ENCODE measurements at regions not wholly inside any gene's neighbourhood (a gene's known extent, or its start where the extent isn't known, plus 50 kb on each side); places are given as distances from the start of the nearest gene placed in this dataset.

GRCh38 chr18:75714766-75715165 lies 287.3 kb upstream of the SMIM21 start:
- TF ChIP-seq YY1 (IDR thresholded peaks at IDR 0.05; ENCODE audit: borderline replicate concordance in 1 of 3, control insufficient read depth in 1 of 3, extremely low read depth in 1 of 3, insufficient read depth in 3 of 3, insufficient read length in 1 of 3, insufficient replicate concordance in 2 of 3, low read depth in 1 of 3, low read length in 2 of 3) = no peak
- TF ChIP-seq CTCF (IDR thresholded peaks at IDR 0.05 in 2 of 3, conservative IDR thresholded peaks at IDR 0.05 in 1 of 3; ENCODE audit: insufficient read depth in 2 of 3, low read depth in 1 of 3, low read length in 3 of 3) = no peak
- no peak for TF ChIP-seq ZBTB49 (CRISPR knock-in tag; IDR thresholded peaks at IDR 0.05; ENCODE audit: borderline replicate concordance)

Data from K562 (cell line).